Superior temporal gyrus (tissue), 1 donor: ENCODE measurements at regions not wholly inside any gene's neighbourhood (a gene's known extent, or its start where the extent isn't known, plus 50 kb on each side); places are given as distances from the start of the nearest gene placed in this dataset.

Experiments
- DNase-seq: peaks from one replicate; pipeline ENCODE4 v3.0.0-alpha.2; 2016; ENCODE audit errors: extremely low spot score

DNA sequence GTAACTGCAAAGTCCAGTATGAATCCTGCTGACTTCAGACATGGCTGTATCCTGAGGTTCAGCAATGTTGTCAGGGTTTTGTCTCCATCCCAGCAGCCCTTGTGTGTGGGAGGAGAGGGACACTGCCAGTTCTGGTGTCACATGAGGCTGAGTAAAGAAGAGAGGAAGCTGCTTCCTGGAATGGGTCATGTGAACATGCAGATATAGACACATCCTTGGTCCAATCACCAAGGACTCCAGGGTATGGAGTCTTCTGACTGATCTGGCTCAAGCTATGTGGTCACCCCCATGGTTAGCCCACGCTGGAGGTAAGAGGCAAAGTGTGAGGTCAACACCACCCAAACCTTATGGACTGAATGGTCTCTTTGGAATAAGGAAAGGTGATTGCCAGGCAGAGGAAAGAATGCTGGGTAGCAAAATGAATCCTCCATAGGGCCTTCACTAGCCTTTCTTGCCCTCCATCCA, 134.4 kb upstream of the SLC1A4 start:
- no peak for DNase-seq

DNA sequence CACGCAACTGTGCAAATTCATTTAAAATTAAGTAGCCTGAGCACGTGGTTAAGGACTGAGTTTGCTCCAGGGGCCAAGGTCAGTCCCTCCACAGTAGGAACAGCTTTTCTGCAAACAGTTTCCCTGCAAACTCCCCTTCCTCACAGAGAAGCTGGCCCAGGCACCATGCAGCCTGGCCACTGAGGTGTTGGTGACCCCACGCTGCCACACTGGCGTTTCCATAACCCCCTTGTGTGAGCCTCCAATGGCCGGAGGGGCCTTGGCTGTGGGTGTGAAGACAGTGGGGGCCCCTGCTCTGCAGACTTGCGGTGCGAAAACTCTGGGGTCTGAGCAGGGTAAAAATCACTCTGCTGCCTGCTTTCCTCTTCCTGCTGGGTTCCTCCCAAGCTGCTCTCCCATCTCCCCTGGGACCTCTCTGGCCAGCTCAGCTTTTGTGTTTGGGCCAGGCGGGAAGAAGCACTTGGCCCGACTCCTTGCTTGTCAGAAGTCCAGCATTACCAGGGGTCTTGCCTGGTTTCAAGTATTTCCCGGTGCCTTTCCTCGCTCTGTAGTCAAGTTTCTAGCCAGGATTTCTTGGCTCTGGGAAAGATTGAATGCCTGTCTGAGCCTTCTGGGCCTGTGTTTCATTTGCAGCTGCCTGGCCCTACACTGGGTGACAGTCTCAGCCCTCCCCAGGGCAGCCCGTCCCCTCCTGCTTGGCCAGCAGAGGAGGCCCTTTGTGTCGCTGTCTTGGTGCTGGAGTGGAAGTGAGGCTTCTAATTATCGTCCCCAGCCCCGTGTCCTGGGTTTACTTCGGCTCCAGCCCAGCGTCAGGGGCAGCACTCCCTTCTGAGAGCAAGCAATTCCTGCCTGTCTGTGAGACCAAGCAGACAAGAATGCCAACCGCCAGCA, 131.4 kb upstream of the SLC1A4 start:
- peak; percentile 75 for DNase-seq

DNA sequence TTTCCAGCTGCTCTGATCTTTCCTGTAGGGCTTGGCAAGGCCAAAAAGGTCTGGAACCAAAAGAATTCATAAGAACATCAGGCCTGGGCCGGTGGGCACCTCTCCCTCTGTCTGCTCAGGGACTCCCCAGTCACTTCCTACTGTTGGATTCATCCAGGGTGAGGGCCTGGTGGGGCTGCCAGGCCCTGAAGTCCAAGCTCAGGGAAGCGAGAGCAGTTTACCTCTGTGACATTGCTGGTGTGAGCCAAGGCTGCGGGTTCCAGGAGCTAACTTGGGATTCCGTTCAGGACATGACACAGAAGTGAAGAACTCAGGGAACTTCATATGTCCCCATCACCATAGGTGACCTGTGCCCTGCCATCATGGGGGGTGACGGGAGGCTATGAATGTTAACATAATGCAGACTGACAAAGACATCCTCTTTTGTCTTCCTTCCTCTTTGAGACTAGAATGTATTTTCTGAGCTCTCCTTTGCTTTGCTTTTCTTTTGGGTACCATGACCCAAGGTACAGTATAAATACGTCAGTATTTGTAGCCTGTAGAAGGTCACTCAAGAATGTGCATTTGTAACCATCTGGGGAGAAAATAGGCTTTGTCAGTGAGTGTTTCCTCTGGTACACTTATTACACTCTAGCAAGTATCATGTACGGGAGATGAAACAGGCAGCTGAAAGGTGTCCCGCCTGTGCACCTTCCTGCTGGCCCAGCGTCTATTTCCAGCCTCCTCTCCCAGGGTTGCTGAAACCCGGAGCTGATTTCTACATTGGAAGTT, 130.5 kb upstream of the SLC1A4 start:
- no peak for DNase-seq

DNA sequence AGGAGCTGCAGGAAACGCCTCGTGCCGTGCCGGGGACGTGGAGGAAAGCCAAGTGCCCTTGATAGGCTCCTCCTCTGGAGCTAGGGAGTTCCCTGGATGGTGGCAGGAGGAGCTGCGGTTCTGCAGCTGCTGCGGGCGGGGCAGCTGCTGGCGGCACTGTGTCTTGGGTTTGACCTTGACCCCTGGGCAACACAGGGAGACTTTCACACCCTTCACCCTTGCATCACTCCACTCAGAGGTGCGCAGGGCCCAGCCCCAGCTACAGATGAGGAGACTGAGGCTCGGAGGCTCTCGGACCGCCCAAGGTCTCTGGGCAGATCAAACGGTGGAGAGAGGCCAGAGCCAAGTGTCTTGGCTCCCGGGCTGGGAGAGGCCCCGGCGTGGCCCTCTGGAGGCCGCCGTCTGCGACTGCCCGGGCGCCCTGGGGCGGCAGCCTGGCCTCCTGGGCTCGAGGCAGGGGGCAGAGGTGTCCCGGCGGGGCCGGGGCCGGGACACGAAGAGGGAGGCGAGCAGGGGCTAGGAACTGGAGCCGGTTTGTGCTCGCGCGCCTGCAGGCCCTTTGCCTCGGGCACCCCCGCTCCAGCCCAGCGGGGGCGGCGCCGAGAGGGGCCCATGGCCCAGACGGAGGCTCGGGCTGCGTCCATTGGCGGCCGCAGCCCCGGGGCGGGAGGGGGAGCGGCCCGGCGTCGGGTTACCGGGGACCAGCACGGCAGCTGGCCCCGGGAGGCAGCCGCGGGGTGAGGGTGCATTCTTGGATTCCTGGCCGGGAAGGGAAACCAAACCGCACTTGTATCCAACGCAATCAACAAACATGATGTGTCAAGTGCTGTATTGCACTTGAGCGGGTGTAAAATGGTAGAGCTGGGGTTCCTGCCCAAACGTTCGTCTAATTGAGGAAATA, 129.6 kb upstream of the SLC1A4 start:
- DNase-seq, result no peak

DNA sequence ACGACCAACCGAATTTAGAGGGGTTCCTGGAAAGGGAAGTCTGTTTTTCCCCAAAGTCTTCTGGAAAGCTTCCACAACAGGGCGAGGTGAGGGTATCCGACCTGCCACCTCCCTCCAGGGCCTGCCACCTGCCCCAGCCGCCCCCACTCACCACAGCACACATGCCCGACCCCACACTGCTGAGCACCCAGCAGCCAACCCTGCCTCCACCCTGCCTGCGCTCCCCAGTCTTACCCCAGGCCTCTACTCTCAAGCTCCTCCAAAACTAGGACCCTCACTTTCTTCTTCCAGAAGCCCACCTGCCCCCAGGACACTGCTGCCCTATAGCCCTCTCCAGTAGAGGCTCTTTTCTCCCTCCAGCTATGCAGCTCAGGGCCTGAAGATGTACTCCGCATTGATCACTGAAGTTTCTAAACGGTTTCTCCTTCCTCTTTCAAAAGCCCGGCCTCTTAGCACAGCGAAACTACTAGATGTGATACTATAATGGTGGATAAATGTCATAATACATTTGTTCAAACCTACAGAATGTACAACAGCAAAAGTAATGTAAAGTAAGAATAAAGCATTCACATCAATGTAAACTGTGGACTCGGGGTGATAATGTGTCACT, 128.8 kb upstream of the SLC1A4 start:
- no peak for DNase-seq

DNA sequence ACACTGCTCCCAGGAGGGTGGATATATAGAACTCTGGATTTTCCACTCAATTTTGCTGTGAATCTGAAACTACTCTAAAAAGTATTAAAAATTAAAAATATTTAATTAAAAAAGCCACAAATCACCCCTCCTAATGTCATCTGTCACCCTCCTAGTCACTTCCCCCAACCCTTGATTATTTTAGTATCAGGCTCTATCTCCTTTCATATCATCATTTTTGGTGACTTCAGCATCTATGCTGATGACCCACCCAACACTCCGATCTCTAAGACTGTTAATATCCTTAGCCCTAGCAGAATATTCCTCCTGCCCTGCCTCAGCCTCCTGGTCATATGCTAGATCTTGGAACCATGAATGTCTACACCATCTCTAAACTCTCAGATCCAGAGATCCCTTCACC, 128.3 kb upstream of the SLC1A4 start:
- no peak for DNase-seq

DNA sequence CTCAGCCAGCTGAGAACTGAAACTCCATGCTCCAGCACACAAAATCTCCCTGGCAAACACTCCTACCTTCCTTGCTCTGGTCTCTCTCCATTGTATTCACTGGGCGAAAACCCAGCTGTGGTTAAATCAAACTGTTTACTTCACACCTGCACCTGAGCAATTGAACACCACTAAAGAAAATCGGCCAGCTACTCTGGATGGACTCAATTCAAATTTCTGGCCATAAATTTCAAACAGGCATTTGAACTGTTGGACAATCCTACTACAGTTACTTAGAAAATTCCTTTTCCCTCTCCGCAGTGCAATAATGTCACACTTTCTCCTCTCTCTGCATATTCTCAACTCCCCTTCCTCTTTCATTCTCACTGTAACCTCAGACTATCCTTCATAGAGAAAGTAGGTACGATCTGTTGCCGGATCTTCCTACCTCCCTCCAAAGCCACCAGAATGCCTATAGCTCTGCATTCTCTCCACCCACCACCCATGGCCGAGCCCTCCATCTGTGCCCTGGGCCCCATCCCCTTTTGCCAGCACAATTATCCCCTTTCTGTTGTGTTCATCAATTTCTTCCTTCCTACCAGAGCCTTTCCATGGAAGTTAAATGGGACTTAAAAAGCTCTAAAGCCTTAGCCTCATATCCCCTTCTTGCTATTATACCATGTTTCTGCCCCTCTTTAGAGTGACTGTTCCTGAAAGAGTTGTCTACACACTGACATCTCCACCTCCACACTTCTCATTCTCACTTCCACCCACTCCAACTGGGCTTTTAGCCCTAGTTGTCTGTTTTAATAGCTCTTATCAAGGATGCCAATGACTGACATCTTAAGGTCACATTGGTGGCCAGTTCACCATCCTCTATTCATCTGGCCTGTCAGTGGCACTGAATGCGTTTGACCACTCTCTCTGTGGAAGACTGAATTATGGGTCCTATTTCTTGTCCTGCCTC, 127.5 kb upstream of the SLC1A4 start:
- no peak for DNase-seq

DNA sequence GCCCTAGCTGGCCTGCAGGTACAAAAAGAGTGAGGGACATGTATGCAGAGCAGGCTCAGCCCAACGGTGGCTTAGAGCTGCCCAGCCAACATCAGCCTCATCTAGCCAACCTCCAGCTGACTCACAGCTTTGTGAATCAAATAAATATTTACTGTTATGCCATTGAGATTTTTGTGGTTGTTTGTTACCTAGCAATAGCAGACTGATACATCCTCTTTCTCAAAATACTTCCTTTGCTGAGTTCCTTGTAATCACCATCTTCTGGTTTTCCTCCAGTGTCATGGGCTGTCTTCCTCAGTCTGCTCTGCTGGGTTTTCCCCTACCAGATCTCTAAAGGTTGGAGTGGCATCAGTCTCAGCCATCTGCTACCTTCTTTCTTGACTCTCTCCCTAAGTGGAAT, 126.6 kb upstream of the SLC1A4 start:
- no peak for DNase-seq

DNA sequence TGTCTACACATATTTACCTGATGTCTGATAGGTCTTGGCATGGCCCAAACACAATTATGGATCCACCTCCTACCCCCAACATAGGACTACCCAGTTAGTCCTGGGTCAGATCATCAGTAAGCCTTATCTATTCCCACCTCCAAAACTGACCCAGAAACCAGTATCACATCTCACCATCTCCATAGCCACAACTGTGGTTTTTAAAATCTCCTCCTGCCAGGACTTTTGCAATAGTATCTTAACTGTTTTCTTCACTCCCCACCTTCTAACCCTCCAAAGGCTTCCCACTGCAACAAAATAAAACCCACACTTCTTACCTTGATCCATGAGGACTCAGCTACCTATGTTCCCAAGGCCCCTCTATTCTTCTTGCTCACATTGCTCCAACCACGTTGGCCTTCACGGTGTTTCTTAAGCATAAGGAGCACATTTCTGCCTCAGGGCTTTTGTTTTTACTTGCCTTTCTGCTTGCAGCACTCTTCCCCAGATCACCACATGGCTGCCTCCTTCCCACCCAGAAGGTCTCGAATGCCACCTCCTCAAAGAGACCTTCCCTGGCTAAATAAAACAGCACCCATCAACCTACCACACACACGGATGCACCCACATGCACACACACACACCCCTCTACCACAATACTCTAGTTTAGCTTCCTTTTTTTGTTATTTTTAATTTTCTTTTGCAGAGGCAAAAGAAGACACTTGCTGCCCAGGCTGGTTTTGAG, 125.9 kb upstream of the SLC1A4 start:
- DNase-seq, result no peak

DNA sequence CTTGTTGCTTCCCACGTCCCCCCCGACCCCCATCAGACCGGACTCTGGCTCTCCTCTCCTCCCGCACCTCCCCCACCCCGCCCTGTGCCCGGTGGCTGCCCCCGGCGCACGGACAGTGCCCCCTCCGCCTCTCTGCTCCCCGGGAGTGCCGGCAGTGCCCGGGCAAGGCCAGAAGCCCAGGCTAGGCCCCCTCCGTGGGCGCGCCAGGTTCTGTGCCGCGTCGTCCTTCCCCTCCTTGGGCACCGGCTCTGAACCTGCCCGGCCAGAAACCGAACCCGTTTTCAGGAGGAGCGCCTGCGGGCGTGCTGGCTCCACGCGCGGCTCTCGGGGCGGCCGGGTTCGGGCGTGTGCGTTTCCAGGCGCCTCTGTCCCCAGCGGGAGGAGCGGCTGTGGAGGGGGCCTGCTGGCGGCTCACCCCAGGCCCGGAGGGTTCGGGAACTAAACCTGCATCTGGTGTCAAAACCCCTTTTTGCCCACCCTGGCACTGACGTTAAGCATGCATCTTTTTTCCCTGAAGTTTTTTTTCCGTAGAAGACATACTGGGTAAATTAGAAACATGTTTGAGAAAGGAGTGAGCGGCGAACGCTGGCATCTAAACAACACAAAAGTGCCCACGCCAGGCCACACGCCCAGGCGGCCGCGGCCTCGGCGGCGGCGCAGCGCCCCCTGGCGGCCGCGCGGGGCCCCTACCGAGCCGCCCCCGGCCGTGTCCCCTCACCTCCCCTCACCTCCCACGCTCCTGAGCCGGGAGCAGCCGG, 123.9 kb upstream of the SLC1A4 start:
- peak; percentile 84 for DNase-seq

DNA sequence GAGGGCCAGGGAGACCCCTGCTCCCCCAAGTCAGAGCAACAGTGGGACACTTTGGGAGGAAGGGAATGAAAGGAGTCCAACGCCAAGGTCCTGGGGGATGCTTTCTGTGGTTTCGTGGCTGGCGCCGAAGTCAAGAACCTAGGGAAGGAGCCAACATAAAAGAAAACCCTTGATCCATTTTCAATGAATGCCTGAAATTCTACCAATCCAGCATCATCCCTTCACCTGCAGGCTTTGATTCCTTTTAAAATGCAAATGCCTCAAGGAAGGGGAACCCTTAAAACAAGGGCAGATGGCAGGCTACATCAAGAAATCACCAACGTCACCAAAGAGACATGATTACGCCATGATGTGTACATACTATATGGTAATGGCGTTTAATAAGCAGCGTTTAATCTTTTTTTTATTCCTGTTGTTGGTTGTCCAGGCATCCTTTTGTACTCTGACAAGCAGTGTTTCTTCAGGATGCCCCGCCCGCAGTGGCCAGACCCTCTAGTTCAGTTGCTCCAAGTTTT, 123.3 kb upstream of the SLC1A4 start:
- no peak for DNase-seq

DNA sequence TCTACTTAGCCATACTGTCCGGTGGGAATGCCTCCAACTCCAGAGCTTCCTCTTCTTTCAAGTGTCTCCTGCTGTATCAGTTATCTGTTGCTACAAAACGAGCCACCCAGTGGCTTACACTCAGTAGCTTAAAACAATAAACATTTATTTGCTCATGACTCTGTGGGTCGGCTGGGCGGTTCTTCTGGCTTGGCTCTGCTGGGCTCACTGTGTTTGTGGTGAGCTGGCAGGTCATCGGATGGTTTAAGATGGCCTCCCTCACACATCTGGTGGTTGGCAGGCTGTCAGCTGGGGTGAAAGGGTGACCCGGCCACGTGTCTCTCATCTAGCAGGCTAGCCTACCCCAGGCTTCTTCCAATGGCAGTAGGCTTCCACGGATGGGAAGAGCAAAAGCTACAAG, 122.4 kb upstream of the SLC1A4 start:
- no peak for DNase-seq

DNA sequence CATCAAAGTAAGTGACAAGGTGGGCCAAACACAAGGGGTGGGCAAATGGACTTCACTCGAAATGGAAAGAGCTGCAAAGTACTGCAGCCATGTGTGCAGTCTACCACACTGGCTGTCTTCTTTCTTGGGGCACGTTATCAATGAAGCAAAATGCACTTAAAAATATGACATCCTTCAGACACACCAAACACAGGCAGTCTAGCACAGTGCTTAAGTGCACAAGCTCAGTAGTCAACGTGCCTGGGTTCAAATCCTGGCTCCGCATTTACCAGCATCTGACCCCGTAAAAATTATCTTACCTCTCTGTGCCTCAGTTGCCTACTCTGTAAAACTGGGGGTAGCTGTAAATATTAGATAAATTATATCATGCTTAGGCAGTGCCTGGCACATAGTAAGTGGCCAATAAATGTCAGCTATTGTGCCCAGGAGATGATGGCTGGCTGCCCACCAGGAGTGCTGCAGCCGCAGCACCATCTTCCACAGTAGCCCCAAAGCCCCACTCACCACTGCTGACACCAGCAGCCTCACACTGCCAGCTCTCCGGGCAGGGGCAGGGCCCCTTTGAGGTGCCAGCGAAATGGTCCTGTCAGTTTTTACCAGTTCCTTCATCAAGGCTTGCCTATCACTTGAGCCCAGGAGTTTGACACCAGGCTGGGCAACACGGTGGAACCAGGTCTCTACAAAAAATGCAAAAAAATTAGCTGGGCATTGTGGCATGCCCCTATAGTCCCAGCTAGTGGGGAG, 121.8 kb upstream of the SLC1A4 start:
- no peak for DNase-seq

DNA sequence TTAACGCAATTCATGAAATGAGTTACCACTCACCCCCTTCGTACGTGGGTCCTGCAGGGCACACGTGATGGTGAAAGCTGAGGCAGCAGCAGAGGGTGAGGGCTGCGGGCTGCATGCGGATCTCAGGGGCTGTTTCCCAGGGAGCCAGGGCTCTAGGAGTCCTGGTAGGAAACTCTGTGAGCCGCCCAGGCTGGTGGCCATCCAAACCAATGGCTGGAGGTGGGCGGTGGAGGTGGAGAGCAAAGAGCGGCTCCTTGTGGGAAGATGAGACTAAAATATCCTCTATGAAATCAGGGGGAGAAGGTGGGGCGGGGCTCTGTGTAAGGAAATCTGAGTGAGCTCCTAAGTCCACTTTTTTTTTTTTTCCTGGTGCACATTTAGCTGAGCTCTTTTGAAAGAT, 120.1 kb upstream of the SLC1A4 start:
- DNase-seq, result no peak

DNA sequence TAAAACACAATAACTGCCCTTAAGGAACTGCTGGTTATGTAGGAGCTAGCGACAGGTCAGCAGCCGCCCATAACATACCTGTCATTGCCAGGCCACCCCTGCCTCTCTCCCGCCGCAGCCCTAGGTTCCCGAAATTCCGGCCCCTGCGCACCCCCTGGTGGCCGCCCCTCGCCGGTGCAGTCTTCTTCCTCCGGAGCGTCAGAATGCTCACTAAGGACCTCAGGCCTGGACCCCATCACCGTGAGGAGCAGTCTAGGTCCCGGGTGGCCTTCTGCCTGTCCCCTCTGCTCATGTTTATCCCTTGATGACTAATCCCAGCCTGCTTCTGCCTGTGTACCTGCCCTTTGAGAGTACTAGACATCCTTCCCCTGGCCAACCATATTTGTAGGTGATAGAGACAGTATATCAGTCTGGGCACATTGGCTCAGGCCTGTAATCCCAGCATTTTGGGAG, 115.7 kb upstream of the SLC1A4 start:
- peak; percentile 84 for DNase-seq

DNA sequence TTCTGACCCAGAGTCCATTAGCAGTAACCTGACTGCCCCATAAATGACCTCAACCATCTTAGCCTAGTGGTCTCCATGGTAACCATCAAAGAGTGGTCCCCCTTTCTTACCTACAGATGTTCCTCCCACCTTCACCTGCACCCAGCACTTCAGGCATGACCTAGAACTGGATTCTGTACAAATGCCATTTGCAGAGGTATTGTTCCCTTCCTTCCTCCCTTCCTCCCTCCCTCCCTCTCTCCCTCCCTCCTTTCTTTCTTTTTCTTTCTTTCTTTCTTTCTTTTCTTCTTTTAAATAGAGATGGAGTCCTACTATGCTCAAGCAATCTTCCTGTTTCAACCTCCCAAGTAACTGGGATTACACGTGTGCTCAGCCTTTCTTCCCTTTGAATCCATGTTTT, 114.6 kb upstream of the SLC1A4 start:
- DNase-seq, result no peak

DNA sequence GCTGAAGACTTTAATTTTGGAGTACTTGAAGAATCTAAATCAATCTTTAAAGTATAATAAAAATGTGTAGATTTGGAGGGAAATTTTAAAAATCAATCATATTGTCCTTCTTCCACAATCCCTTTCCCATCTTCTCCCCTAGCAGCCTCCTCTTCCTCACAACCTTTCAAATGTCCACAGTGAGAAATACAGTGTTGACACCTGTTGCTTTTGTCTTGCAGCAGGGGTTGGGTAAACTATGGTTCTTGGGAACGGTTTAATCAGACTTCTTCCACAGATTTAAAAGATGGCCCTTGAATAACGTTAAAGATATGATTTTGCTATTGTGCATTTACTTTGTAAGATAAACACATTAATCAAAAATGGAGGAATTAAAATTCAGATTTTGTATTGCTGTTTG, 113.8 kb upstream of the SLC1A4 start:
- DNase-seq, result no peak

DNA sequence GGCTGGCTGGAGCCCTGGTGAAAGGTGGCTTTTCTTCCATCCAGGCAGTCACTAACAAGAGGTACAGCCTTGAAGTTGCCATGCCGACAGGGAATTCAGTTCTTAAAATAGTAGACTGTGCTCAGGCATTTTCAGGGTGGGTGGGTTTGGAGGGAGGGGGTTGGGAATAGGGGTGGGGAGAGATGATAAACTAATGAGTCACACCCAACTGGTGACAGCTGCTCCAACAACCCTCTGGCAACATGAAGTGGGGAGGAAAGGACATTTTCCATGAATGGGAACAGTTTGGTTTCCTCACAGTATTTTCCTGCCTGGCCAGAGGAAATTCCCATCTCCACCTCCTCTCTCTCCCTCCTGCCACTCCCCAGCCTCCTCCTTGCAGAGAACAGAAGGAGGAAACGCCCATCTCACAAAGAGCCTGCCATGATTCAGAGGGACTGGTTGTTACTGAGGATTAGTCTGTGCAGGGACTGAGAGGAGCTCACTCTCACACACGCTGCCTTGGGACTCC, 113.0 kb upstream of the SLC1A4 start:
- DNase-seq, result no peak
